ENCODE measurements at regions not wholly inside any gene's neighbourhood (a gene's known extent, or its start where the extent isn't known, plus 50 kb on each side); places are given as distances from the start of the nearest gene placed in this dataset.

DNA sequence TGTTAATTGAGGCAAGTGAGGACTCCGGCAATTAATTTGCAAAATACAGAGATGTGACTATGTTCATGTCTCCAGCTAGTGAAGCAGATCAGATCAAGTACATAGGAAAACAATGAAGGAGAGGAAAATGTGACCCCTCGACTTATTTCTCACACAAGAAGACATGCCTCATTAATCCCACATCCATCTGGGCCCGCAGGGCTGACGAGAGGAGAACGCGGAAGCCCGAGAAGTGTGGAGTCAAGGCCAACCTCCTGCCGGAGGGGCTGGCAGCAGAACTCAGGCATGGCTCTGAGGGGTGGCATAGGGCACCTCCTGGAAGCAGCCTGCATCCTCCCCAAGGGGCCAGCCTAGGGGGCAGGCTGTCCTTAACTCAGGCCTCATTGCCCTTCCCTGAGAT lies 54.4 kb downstream of the ZNF503 start:
- no peak for DNase-seq

DNA sequence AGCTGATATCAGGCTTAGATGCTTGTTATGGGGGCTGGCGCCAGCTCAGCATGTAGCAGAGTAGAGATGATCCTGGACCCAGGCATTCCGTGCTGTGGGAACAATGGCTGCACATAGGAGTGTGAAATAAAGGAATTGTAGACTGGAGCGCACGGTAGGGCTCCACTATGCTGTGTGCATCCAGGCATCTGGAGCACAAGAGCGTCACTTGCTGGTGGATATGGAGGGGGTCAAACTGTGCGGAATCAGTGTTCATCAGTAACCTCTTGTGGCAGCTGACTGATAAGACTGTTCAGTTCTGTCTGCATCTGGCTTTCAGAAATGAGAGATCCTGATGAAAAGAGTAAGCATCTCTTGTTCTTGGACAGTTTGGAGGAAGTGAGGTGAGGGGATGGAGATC lies 55.8 kb downstream of the ZNF503 start:
- no peak for DNase-seq

DNA sequence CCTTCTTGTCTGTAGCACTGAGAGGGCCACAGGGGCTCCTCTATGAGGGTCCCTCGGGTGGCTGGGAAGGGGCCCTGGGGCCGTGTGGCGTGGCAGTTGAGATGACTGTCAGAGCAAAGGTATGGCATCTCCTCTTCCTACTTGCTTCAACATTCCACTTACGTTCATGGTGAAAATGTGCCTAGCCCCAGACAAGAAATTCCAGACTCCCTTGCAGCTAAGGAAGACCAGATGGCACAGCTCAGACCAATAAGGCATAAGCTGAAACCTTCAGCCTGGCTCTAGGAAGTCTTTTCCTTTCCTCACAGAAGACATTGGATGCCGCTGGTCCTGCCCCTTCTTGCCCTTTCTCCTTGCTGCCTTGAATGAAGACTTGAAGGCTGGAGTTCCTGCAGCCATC lies 57.4 kb downstream of the ZNF503 start:
- no peak for DNase-seq

DNA sequence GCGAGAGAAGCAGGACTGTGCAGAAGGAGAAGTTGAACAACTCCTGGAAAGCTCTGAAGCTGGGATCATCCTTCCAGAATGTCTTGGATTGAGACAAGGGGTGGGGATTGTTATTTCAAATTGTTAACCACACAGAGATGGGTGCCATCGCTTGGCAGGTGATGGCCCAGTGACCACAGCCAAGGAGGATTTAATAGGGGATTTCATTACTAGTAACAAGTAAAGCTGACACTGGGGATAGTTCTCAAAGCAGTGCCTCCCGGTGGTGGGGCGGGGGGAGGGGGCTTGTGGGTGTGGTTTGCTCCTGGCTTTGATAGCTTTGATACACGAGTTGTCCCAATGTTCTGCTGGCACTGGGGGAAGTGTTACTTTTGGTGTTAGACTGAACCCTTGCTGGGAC lies 59.2 kb downstream of the ZNF503 start:
- no peak for DNase-seq

DNA sequence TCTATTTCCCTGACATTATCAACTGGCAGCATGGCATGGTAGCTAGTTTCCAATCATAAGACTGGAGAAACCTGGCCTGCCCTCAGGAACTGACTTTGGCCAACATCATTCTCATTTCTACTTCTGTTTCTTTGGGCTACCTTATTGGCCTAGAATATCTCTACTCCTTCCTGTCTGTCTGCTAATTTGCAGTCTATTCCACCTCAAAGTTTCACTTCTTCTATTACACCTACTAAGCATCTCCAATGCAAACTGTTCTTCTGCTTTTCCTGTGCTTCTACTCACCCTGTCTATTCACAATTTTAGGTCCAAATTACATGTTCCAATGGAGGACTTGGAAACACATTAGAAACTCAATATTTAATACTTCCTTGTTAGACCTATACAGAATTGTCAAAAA lies 65.6 kb downstream of the ZNF503 start:
- peak; percentile 75 for DNase-seq

DNA sequence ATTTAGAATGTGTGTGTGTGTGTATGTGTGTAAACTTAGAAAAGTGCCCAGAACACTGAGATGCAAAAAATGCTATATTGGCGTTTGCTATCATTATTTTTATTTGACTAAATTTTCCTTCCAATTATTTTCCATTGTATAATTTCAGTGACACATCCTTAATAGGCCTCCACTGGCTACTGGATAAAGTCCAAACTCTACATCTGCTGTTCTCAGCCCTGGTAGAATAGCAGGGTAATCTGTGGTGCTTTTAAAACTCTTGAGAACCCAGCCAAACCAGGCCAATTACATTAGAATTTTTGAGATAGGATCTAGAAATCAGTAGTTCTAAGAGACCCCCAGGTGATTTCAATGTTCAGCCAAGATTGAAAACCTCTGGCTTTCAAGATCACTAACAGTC lies 66.4 kb downstream of the ZNF503 start:
- DNase-seq: no peak

DNA sequence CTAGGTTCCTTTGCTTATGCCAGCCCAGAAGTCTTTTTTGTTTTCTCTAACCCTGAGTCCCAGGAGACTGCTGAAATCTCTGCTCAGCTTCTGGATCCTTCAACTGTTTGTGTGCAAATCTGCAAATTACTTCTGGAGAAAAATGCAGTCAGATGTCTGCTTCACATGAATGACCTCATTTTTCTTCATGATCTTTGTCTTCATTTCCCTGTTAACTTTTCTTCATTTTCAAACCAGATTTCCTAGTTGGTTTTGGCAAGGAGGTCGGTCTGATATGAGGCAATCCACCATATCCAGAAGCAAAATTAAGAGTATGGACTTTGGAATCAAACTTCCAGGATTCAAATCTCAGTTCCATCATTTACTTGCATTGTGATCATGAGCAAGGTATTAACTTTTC lies 66.8 kb downstream of the ZNF503 start:
- DNase-seq: no peak

DNA sequence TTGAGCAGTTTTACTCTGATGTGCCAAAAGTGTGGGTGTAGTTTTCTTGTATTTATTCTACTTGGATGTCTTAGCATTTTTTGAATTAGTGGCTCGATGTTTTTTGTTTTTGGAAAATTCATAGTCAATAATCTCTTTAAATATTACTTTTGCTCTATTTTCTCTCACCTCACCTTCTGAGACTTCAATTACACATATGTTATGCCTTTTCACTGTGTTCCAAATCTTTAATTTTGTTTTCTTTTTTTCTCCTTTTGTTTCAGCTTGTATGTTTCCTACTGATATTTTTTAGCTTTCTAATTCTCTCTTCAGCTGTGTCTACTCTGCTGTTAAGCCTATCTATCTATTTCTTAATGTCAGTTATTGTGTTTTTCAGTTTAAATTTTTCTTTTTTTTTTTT lies 69.5 kb downstream of the ZNF503 start:
- no peak for DNase-seq

DNA sequence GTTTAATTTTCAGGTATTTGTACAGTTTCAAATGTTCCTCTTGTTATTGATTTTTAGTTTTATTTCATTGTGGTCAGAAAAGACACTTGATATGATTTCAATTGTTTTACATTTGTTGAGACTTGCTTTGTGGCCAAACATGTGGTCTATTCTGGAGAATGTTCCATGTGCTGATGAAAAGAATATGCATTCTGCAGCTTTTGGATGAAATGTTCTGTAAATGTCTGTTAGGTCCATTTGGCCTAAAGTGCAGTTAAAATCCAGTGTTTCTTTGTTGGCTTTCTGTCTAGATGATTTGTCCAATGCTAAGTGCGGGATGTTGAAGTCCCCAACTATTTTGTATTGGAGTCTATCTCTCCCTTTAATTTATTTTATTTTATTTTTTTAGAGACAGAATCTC lies 70.5 kb downstream of the ZNF503 start:
- DNase-seq: no peak

DNA sequence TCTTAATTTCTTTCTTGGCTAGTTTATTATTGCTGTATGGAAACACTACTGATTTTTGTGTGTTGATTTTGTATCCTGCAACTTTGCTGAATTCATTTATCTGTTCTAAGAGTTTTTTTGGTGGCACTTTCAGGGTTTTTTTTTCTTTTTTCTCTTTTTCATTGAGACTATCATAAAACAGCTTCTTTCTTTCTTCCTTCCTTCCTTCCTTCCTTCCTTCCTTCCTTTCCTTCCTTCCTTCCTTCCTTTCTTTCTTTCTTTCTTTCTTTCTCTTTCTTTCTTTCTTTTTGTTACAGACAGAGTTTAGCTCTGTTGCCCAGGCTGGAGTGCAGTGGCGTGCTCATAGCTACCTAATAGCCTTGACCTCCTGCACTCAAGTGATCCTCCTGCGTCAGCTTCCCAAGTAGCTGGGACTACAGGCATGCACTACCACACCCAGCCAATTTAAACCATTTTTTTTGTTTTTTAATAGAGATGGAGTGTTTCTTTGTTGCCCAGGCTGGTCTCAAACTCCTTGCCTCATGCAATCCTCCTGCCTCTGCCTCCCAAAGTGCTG lies 72.3 kb downstream of the ZNF503 start:
- DNase-seq: no peak

DNA sequence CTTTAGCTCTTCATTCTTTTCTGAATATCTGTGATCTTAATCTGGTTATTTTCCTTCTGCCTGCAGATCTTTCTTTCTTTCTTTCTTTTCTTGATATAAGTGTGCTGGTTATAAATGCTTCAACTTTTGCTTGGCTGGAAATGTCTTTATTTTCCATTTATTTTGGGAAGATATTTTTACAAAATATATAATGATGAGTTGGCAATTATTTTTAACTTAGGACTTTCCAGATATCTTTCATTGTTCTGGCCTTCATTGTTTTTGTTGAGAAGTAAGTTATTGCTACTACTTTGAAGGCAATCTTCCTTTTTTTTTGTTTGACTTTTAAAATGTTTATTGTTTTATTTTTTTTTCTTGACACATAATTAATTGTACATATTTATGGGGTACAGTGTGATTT lies 75.3 kb downstream of the ZNF503 start:
- no peak for DNase-seq

DNA sequence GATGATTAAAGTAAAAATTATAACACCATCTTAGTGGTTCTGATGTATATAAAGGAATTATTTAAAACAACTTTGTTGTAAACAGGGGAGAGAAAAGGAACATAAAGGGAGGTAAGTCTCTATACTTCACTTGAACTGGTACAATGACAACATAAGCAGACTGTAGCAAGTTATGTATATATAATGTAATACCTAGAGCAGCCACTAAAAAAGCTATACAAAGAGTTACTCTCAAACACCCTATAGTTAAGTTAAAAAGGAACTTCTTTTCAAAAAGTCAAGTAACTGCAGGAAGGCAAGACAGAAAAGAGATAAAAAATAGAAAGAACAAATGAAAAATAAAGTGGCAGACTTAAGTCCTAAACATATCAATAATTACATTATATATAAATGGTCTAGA lies 82.3 kb downstream of the ZNF503 start:
- no peak for DNase-seq

DNA sequence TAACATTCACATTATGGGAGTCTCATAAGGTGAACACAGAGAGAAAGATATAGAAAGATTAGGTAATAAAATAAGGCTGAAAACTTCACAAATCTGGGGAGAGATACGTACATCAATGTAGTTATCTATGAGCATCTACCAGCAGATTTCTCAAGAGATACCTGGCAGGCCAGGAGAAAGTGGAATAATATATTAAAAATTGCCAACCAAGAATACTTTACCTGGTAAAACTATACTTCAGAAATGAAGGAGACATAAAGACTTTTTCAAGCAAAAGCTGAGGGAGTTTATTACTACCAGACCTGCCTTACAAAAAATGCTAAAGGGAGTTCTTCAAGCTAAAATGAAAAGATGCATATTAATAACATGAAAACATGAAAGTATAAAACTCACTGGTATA lies 78.8 kb upstream of the COMTD1 start:
- DNase-seq: no peak

DNA sequence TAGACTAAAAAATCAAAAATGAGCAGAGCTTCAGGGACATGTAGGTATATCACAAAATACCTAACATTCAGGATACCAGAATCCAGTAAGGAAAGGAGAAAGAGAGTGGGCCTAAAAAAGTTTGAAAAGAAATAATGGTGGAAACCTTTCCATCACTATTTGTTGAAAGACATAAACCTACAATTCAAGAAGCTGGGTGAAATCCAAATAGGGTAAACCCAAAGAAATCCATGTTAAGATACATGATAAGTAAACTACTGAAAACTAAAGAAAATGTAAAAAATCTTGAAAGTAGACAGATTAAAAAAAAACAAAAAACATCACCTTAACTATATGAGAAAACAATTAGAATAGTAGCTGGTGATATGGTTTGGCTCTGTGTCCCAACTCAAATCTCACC lies 76.7 kb upstream of the COMTD1 start:
- no peak for DNase-seq

DNA sequence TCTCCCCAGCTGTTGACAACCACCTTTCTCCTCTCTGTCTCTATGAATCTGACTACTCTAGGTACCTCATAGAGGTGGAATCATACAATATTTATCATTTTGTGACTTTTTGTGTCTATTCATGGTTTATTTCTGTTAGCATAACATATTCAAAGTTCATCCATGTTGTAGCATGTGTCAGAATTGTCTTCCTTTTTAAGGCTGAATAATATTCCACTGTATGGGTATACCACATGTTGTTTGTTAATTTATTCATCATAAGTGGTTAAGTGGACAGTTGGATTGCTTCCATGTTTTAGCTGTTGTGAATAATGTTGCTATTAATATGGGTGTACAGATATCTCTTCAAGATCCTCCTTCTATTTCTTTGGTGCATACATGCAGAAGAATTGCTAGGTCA lies 69.9 kb upstream of the COMTD1 start:
- no peak for DNase-seq

DNA sequence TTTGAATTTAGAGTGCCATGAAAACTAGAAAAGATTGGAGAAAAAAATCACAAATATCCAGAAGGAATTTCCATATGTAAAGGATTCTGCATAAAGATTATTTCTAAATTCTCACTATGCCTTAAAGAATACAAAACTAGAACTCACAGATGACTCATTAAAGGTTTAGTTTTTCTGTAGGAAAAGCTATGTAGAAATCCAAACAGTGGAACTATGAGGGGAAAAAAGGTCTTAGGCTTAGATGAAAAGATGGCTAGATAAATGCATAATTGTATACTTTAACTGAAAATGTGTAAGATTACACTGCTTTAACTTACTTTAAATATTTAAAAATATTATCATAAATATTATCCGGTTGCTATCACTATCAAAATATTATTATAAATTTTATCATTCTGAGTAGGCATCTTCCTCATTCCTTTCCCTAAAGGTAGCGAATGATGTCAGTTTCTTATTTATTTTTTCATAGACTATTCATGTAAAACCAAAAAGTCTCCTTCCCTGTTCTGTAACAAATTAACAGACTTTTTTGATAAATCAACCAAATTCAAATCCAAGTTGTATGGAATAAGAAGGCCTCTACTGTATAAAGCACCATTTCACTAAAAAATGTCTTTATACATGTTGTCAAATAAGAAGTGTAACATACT lies 69.1 kb upstream of the COMTD1 start:
- DNase-seq: no peak

DNA sequence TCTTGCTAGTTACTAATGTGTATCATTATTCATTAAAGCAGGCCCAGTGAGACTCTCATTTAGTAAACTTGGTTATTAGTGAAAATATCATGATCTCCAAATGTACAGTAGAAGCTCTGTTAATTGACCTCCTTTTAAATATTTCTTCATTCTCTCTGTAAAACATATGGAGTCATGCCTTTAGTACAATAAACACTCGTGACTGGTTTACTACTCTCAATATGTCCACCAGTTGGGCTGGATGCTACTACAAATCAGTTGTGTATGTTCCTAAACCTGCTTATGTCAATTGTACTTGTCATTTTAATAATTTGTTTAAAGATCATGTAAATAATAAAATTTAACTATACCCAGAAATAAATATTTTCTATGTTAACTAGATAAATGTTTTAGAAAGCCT lies 68.6 kb upstream of the COMTD1 start:
- no peak for DNase-seq

DNA sequence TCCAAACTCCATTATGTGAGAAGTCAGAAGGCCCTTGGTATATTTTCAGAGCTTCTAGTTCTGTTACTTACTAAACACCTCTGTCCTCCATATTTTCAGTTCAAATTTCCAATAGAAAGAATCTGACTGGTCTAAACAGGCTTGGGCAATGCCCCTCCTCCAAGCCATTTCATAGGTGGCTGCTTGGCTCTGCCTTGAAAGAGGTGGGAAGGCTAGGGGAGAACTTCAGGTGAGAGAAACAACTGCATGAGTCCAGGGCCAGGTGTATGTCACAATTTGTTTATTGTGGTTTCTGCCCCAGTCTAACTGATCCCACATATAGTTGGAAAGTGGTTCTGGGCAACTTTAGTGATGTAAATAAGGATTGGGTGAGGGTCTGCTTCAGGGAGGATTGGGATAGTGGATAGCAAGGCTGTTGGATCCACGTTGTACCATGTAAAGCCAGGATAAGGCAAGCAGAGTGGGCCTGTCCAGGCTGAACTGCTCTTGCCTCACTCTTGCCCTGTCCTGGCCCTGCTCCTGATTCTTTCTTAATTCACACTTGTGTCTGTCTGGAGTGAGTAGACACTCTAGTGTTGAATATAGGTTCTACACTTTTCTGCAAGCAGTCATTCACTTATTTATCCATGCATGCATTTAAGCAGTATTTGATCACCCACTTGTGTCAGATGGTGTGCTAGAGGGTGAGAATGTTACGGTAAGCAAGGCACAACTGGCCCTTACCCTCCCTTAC lies 67.5 kb upstream of the COMTD1 start:
- DNase-seq: no peak

DNA sequence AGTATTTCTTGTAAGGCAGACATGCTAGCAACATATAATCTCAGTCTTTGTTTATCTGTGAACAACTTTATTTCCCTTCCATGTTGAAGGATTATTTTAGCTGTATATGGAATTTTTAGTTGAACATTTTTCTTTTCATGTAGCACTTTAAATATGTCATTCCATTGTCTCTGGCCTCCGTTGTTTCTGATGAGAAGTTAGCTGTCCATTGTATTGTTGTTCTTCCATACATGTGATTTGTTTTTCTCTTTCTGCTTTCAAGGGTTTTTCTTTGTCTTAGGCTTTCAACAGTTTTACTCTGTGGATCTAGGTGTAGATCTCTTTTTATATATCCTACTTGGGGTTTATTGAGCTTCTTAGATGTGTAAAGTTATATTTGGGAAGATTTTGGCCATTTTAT lies 66.3 kb upstream of the COMTD1 start:
- DNase-seq: no peak

DNA sequence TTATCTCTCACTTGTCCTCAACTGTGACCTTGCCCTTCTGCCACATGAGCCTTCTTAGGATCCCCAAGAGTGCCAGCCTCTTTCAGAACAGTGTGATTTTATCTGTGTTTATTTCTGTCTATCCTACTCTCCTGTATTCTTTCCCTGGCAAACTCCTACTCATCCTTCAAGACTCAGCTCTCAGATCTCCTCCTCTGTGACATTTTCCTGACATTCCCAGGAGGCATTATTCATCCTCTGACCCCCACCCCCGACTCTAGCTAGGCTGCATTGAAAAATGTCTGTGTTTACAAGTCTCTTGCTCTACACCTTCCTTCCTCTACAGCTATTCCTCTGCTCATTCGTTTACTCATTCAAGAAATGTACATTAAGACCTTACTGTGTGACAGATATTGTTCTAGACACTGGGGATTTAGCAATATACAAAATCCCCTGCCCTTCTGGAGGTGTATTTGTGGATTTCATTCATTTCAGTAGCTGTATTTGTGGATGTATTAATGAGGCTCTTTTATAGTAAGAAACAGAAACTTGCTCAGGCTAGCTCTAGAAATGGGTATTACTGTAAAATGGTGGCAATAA lies 61.4 kb upstream of the COMTD1 start:
- DNase-seq: no peak

DNA sequence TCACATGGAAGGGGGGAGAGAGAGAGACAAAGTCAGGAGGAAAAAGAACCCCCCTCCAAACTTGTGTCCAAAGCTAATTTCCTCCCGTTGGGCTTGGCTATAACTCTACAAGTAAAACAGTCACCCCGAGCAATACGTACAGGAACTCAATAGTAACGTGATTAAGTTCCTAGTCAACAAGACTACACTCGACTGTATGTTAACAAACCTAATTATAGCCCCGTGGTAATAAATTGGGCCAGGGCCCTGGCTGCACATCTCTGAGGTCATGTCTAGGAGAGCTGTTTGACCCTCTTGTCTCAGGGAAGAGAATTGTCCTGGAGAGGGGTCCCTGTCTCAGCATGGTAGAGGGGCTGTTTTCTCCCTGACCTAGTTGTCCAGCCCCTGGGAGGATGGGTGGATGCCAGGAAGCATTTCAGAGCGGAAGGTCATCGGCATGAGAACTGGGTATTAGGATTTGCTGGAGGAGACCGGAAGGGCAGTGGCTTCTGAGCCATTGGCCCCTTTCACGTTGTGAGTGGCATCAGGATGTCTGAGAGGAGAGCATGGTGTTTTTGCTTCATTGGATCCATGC lies 60.2 kb upstream of the COMTD1 start:
- DNase-seq: no peak

DNA sequence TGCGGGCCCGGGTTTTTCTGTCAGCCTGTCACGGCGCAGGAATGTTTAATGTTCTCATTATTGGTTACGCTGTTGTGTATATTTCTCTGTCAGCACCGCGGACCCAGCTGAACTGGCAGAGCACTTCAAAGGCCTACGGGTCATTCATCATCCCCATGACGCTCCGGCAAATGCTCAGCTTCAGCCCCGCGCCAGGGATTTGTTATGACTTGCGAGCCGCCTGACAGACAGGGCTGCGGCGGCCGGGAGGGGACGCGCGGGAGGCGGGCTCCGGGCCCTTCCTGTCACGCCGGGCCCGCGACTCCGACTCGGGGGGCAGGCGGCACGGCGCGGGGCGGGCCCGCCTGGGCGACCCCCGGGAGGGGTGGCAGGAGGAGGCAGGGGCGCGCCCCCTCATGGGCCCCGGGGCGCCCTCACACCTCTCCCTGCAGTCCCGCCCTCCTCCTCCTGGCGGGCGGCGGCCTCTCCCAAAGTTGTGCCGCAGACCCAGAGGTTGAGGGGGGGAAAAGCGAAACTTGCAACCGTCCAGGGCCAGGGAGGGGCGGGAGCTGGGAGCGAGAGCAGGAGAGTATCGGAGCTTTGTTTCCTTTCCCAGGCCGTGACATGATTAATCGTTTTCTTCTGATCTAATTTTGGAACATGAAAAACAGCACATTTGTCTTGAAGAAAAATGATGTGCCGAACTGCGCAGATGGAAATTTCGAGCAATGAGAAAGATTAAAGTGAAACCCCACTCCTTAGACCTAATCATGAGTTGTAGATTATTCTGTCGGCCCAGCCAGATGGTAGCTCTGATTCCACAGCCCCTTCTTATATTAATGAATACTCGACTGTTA lies 59.3 kb upstream of the COMTD1 start:
- peak; percentile 30 for DNase-seq

DNA sequence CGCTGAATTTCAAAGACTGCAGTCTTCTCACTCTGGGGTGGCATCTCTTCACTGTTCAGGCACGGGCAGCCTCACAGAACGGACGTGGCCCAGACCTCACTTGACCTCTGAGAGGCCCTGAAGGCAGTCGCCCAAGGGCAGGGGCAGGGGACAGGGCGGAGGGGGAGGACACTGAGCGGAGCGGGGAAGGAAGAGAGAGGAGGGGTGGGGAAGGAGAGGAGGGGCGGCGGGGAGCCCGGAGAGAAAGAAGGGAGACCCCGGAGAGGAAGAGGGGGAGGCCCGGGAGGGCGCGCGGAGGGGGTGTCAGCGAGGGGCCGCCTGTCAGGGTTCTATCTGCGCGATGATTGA lies 58.7 kb upstream of the COMTD1 start:
- DNase-seq: no peak
